Activated naive CD4-positive, alpha-beta T cell (primary cell): ENCODE measurements at regions not wholly inside any gene's neighbourhood (a gene's known extent, or its start where the extent isn't known, plus 50 kb on each side); places are given as distances from the start of the nearest gene placed in this dataset.

Experiments
- DNase-seq, 4 experiments: peaks; one replicate each; lab custom pipeline; 2025; lab: John Stamatoyannopoulos, UW

GRCh38 chr11:69931060-69931910 is 112.1 kb upstream of the FGF3 start:
- no peak for DNase-seq

- DNase-seq, result no peak
Observed at GRCh38 chr11:69931994-69932910, 113.0 kb upstream of the FGF3 start.

- DNase-seq, result no peak
Observed at GRCh38 chr11:69934861-69935494, 115.8 kb upstream of the FGF3 start.

- DNase-seq, result no peak
Observed at GRCh38 chr11:69935941-69936505, 116.8 kb upstream of the FGF3 start.

GRCh38 chr11:69936771-69937170 is 117.6 kb upstream of the FGF3 start:
- DNase-seq, result no peak

- no peak for DNase-seq
Observed at GRCh38 chr11:69938206-69938605, 119.0 kb upstream of the FGF3 start.

- DNase-seq, result no peak
Observed at GRCh38 chr11:69939551-69940245, 120.5 kb upstream of the FGF3 start.

GRCh38 chr11:69940246-69940610 is 121.0 kb upstream of the FGF3 start:
- DNase-seq, result no peak

- DNase-seq, result no peak
Observed at GRCh38 chr11:69941546-69942332, 122.5 kb upstream of the FGF3 start.

GRCh38 chr11:69942333-69942820 is 123.2 kb upstream of the FGF3 start:
- no peak for DNase-seq

- no peak for DNase-seq
Observed at GRCh38 chr11:69943066-69943465, 123.8 kb upstream of the FGF3 start.

- no peak for DNase-seq
Observed at GRCh38 chr11:69943506-69943905, 124.3 kb upstream of the FGF3 start.

GRCh38 chr11:69944146-69944795 is 125.1 kb upstream of the FGF3 start:
- DNase-seq, result no peak

GRCh38 chr11:69945157-69945556 is 125.9 kb upstream of the FGF3 start:
- DNase-seq, result no peak

- no peak for DNase-seq
Observed at GRCh38 chr11:69947059-69947792, 128.0 kb upstream of the FGF3 start.

- DNase-seq, result no peak
Observed at GRCh38 chr11:69947793-69948255, 128.6 kb upstream of the FGF3 start.

- no peak for DNase-seq
Observed at GRCh38 chr11:69948256-69949141, 129.3 kb upstream of the FGF3 start.

GRCh38 chr11:69949327-69949726 is 128.8 kb upstream of the ANO1 start:
- no peak for DNase-seq
